Glomerular visceral epithelial cell (primary cell): ENCODE measurements at regions not wholly inside any gene's neighbourhood (a gene's known extent, or its start where the extent isn't known, plus 50 kb on each side); places are given as distances from the start of the nearest gene placed in this dataset.
A peak's percentile ranks its signal among the peaks of the same experiment; 100 is the strongest.

Source experiments
- DNase-seq: peaks from one replicate; pipeline ENCODE4 v3.0.0-alpha.2; 2016; ENCODE audit errors: extremely low spot score

GRCh38 chr13:43984292-43984691 is 104.6 kb downstream of the LACC1 start:
- no peak for DNase-seq

DNA sequence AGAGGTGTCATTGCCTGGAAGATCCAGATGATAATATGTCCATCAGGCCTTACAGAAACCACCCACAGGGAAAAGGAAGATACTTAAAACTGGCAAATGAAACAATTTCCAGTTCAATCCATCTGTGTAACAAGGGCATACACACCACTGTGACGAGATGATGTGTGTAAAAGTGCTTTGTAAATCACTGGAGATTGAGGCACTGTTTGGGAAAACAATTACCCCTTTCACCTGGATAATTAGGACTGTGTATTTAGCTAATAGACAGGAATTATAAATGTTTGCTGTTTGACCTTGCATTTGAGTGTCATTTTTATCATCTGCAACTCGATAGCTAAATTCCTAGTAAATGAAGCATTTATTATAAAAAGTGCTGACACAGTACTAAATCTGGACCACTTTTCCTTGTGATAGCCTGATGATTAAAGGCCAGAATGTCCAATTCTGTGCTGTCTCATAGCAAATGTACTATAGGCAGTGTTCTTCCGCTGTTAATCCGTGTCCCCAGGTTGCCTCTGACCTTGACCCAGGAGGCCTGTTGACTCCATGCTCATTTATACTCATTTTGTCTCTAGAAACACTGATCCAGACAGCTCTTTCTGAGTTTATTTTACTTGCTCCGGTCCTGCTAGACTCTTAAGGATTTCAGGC is 105.8 kb downstream of the LACC1 start:
- no peak for DNase-seq

GRCh38 chr13:43986421-43986981 is 106.8 kb downstream of the LACC1 start:
- no peak for DNase-seq

DNA sequence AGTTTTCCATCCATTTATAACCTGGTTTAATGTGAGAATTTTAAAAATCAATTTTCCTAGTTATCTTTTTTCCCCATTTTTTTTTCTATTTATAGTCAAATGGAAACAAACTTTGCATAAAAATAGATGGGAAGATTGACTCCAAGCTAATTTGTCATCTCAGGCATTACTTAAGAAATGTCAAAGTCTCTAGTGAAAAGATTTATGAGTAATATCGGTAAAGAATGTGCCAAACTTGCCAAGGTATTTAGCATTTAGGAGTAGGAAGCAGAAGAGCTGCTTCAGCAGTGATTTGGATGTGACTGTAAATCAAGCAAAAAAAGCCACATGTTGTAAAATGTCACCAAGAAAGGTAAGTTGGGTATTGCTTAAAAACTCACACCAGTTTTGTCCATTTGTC is 108.6 kb downstream of the LACC1 start:
- no peak for DNase-seq

- no peak for DNase-seq
These were observed 110.3 kb downstream of the LACC1 start for GRCh38 chr13:43990021-43990420.

GRCh38 chr13:43990829-43991228 is 111.1 kb downstream of the LACC1 start:
- no peak for DNase-seq

DNA sequence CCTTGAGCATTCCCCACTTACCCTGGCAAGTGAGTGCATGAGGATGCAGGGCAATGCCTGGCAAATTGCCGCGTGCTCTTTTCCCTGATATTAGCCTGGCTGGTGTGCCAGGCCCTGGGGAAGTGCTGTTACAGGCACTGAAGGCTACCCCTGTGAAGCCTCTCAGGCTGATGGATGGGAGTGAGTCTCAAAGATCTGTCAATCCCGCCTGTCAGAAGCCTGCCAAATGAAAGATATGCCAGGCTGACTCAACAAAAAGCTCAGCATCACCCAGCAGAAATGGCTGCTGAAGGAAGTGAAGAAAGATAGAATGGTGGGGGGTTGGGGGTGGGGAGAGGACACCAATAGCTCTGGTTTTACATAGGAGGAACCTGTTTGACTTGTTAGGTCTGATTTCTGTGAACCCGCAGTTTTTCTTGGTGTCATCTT is 112.1 kb downstream of the LACC1 start:
- no peak for DNase-seq

DNA sequence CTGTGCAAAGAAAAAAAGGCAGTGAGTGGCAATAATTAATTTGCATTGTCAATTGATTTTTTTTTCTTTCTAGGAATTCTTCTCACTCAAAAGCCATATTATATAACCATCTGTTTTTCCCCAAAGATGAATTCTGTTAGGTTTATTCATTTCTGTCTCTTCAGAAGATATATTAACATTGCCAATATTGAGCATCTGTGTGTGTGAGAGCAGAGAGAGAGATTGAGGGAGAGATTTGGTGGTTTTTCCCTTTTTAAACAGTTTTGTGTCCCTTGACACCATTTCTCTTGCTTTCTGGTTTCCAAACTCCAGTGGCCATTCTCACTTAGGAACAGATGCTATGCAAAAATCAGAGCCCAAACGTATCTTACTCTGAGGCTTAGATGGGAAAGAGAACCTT is 112.5 kb downstream of the LACC1 start:
- no peak for DNase-seq

GRCh38 chr13:43994999-43995859 is 115.5 kb downstream of the LACC1 start:
- no peak for DNase-seq

DNA sequence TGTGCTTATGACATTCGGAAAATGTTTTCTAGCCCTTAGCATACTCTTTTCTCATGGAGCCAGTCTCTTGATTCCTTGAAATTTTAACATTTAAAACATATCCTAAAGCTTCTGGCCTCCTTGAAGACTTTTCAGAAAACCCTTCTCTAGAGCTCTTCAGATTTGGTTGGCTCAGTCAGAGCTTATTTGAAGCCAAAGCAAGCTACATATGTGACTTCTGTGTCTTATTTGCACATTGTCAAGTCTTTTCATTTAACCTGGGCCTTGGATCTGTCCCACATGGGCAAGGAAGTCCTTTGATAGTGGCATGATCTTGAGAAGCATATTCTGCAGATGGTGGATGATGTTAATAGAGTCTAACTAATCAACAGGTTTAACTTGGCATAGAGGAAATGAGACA is 116.5 kb downstream of the LACC1 start:
- no peak for DNase-seq

GRCh38 chr13:44003481-44003880 is 123.8 kb downstream of the LACC1 start:
- no peak for DNase-seq

- peak; percentile 59 for DNase-seq
These were observed 125.2 kb downstream of the LACC1 start for GRCh38 chr13:44004878-44005277.

GRCh38 chr13:44007451-44007850 is 127.7 kb downstream of the LACC1 start:
- DNase-seq: no peak

- DNase-seq: peak; percentile 60
These were observed 131.3 kb downstream of the LACC1 start for GRCh38 chr13:44011036-44011435.

GRCh38 chr13:44012910-44013757 is 133.4 kb downstream of the LACC1 start:
- DNase-seq: peak; percentile 82

DNA sequence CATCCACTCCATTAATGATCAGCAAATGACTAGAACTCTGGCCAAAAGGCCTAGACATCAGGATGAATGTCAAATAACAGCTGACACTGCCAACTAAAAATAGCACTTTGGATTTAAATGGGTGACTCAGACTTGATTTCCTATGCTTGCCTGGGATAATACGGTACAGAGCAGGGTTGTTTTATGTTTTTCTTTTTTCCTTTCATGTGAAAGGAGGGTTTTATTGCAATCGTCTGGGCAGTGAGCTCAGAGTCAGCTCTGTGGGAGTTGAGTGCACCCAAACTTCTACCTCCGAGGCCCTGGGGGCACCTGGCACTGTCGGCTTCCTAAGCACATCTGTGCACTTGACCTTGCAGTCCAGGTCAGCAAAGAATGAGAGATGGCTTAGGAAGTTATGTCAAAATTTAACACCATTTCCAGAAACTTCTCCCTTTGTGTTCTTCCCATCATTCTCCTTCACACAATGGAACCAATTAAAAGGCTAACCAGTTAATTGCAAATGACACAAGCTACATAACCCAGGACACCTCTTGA is 134.1 kb downstream of the LACC1 start:
- peak; percentile 82 for DNase-seq

GRCh38 chr13:44014501-44014900 is 134.8 kb downstream of the LACC1 start:
- no peak for DNase-seq

DNA sequence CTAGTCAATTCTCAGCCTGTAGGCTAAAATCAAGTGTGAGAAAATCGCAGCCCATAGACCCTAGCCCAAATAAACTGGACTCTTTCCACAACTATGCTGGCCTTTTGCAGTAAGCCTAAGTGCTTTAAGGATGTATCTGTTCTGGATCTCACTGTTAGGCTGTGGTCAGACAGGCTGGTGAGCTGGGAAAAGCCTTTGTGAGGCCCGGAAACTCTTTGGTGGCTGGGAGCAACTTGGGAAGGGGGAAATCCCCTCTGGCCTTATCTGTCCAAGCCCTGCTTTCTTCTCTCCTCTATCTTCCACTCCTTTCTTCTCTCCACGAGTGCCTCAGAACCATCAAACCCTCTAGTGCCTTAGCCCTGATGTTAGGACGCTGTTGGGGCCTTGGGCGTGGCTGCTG is 135.4 kb downstream of the LACC1 start:
- DNase-seq: no peak

DNA sequence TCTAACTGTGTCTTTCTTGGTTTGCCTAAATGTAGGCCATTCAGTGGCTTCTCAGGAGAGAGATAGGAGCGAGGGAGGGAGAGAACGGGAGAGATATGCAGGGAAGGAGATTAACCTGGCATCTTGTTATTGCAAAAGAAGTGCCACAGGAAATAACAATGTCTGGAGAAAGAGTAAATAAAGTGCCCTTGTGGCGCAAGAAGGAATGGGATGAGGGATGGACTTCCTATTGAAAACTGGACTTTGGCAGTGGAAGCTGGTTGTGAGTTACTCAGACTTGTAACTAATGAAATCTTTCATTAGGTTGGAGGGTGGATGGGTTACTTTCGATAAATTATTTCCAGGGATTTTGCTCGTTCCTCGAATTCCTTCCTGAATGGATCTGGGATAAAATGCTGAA is 136.1 kb downstream of the LACC1 start:
- no peak for DNase-seq

- DNase-seq: no peak
These were observed 138.1 kb downstream of the LACC1 start for GRCh38 chr13:44017756-44018309.

GRCh38 chr13:44019651-44020050 is 139.9 kb downstream of the LACC1 start:
- no peak for DNase-seq
